OCI-LY3 (cell line): ENCODE measurements at regions not wholly inside any gene's neighbourhood (a gene's known extent, or its start where the extent isn't known, plus 50 kb on each side); places are given as distances from the start of the nearest gene placed in this dataset.
"Not testable (repeated sequence)": the region's sequence is repeated elsewhere in the genome, so short reads cannot be mapped to it uniquely, and the experiment has no call there.

ENCODE experiments used
- EZH2phosphoT487 ChIP-seq: fragments of 200-600 bp; shearing (Covaris generic); IDR thresholded peaks from 2 replicates; pipeline ENCODE4 v1.6.1; 2018; ENCODE audit warnings: antibody characterized with exemption, mixed run types, low read depth
- TF ChIP-seq, protein P1 (sequence below): fragments of 200-600, 300-600 bp; sonication (generic); IDR thresholded peaks from 2 replicates; pipeline ENCODE4 v1.5.1; 2014; ENCODE audit warnings: antibody characterized with exemption, low read length, low read depth

DNA sequence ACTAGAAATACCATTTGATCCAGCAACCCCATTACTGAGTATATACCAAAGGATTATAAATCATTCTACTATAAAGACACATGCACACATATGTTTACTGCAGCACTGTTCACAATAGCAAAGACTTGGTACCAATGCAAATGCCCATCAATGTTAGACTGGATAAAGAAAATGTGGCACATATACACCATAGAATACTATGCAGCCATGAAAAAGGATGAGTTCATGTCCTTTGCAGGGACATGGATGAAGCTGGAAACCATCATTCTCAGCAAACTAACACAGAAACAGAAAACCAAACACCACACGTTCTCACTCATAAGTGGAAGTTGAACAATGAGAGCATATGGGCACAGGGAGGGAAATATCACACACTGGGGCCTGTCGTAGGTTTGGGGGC, 106.0 kb downstream of the SPATA18 start:
- TF ChIP-seq, protein P1, sequence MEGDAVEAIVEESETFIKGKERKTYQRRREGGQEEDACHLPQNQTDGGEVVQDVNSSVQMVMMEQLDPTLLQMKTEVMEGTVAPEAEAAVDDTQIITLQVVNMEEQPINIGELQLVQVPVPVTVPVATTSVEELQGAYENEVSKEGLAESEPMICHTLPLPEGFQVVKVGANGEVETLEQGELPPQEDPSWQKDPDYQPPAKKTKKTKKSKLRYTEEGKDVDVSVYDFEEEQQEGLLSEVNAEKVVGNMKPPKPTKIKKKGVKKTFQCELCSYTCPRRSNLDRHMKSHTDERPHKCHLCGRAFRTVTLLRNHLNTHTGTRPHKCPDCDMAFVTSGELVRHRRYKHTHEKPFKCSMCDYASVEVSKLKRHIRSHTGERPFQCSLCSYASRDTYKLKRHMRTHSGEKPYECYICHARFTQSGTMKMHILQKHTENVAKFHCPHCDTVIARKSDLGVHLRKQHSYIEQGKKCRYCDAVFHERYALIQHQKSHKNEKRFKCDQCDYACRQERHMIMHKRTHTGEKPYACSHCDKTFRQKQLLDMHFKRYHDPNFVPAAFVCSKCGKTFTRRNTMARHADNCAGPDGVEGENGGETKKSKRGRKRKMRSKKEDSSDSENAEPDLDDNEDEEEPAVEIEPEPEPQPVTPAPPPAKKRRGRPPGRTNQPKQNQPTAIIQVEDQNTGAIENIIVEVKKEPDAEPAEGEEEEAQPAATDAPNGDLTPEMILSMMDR, result not testable (repeated sequence)
- not testable (repeated sequence) for TF ChIP-seq EZH2phosphoT487
